Liver (tissue), 3 donors: ENCODE measurements at regions not wholly inside any gene's neighbourhood (a gene's known extent, or its start where the extent isn't known, plus 50 kb on each side); places are given as distances from the start of the nearest gene placed in this dataset.

ENCODE experiments used
- ATF3 ChIP-seq: IDR thresholded peaks from 2 replicates; pipeline ENCODE4 v1.6.1; 2016; ENCODE audit warnings: antibody characterized with exemption
- CTCF ChIP-seq: fragments of 150-350 bp; IDR thresholded peaks from 2 replicates; pipeline ENCODE4 v1.5.1; 2017; ENCODE audit warnings: improper control_type of control experiment, low read depth, low read length; ENCODE audit not compliant: missing input control
- EGR1 ChIP-seq, 2 donors: IDR thresholded peaks; 2 replicates each; pipeline ENCODE4 v1.6.1; 2016 to 2018; ENCODE audit warnings: antibody characterized with exemption in 2 of 2, low read depth in 2 of 2
- GABPA ChIP-seq, 2 donors: IDR thresholded peaks in 1 of 2; conservative IDR thresholded peaks in 1 of 2; 2 replicates each; pipeline ENCODE4 v1.6.1; 2016; ENCODE audit warnings: antibody characterized with exemption in 2 of 2, mild to moderate bottlenecking in 1 of 2, moderate library complexity in 1 of 2
- HNF4G ChIP-seq: IDR thresholded peaks from 2 replicates; pipeline ENCODE4 v1.6.1; 2016; ENCODE audit warnings: antibody characterized with exemption
- JUND ChIP-seq, 2 donors: IDR thresholded peaks; 2 replicates each; pipeline ENCODE4 v1.6.1; 2016; ENCODE audit warnings: antibody characterized with exemption in 2 of 2
- RAD21 ChIP-seq, 2 donors: IDR thresholded peaks; 2 replicates each; pipeline ENCODE4 v1.6.1; 2016; ENCODE audit warnings: antibody characterized with exemption in 2 of 2, mild to moderate bottlenecking in 2 of 2
- REST ChIP-seq: IDR thresholded peaks from 2 replicates; pipeline ENCODE4 v1.6.1; 2016; ENCODE audit warnings: antibody characterized with exemption, mild to moderate bottlenecking
- SP1 ChIP-seq: IDR thresholded peaks from 2 replicates; pipeline ENCODE4 v1.6.1; 2018; ENCODE audit warnings: antibody characterized with exemption, mild to moderate bottlenecking
- TAF1 ChIP-seq: conservative IDR thresholded peaks from 2 replicates; pipeline ENCODE4 v1.6.1; 2016; ENCODE audit warnings: antibody characterized with exemption, mild to moderate bottlenecking
- YY1 ChIP-seq: IDR thresholded peaks from 2 replicates; pipeline ENCODE4 v1.6.1; 2016; ENCODE audit warnings: antibody characterized with exemption, mild to moderate bottlenecking
- ZBTB33 ChIP-seq: IDR thresholded peaks from 2 replicates; pipeline ENCODE4 v1.6.1; 2016; ENCODE audit warnings: antibody characterized with exemption
- donor health status: healthy.
- donor health status: healthy.

- TF ChIP-seq CTCF: no peak
- no peak for TF ChIP-seq SP1
- no peak for TF ChIP-seq EGR1 (IDR thresholded peaks at IDR 0.05; ENCODE audit: low read depth in 2 of 2)
- TF ChIP-seq JUND (IDR thresholded peaks at IDR 0.05): no peak
- no peak for TF ChIP-seq TAF1
- no peak for TF ChIP-seq RAD21 (IDR thresholded peaks at IDR 0.05)
- no peak for TF ChIP-seq ATF3
- no peak for TF ChIP-seq ZBTB33
- TF ChIP-seq REST: no peak
- TF ChIP-seq HNF4G: no peak
- no peak for TF ChIP-seq GABPA (IDR thresholded peaks at IDR 0.05 in 1 of 2, conservative IDR thresholded peaks at IDR 0.05 in 1 of 2)
- TF ChIP-seq YY1: no peak
Observed at GRCh38 chr1:56146449-56146848, 432.9 kb downstream of the PLPP3 start.
